SU-DHL-6 (cell line): ENCODE measurements at regions not wholly inside any gene's neighbourhood (a gene's known extent, or its start where the extent isn't known, plus 50 kb on each side); places are given as distances from the start of the nearest gene placed in this dataset.

Experiments used
- EZH2phosphoT487 ChIP-seq: fragments of 200-600 bp; sonication (generic), shearing (Covaris generic); conservative IDR thresholded peaks from 2 replicates; pipeline ENCODE4 v1.6.1; 2018; ENCODE audit warnings: mild to moderate bottlenecking, antibody characterized with exemption, low read length, moderate library complexity, mixed read lengths
- TF ChIP-seq, protein P1 (sequence below): fragments of 200-600 bp; sonication (generic); IDR thresholded peaks from one replicate; pipeline ENCODE4 v1.5.1; 2017; ENCODE audit warnings: antibody characterized with exemption, mild to moderate bottlenecking, low read length, moderate library complexity; ENCODE audit not compliant: insufficient read depth, poor library complexity, severe bottlenecking

DNA sequence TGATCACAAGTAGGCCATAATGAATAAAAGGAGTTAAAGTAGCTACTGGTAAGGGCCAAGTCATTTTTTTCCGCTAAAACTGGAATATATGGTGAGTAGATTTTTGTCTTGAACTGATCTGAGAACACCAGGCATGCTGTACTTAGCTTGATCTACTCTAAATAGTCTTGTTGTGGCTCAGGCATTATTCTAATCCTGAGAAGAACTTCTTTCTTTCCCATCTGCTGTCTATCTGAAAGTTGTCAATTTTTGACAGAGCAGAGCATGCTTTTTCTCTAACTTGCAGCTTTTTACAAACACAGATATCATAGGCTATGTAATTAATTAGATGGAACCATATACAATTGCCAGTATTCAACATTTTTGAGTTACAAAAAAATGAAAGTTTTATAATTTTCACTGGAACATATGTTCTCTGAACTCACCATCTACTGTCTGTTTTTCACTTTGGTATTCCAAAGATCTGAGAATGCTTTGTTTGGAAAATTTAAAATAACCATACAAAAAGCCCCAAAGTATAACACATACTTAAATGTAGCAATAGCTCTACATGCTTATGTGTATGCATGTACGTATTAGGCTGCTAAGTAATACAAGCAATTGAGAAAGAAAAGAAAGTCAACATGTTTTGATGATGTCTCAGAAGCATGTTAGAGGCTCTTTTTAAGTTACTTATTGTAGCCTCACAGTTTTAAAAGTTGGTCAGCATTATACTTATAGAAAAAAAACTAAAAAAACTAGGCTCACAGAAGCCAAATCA lies 542.7 kb upstream of the LUZP2 start:
- TF ChIP-seq, protein P1, sequence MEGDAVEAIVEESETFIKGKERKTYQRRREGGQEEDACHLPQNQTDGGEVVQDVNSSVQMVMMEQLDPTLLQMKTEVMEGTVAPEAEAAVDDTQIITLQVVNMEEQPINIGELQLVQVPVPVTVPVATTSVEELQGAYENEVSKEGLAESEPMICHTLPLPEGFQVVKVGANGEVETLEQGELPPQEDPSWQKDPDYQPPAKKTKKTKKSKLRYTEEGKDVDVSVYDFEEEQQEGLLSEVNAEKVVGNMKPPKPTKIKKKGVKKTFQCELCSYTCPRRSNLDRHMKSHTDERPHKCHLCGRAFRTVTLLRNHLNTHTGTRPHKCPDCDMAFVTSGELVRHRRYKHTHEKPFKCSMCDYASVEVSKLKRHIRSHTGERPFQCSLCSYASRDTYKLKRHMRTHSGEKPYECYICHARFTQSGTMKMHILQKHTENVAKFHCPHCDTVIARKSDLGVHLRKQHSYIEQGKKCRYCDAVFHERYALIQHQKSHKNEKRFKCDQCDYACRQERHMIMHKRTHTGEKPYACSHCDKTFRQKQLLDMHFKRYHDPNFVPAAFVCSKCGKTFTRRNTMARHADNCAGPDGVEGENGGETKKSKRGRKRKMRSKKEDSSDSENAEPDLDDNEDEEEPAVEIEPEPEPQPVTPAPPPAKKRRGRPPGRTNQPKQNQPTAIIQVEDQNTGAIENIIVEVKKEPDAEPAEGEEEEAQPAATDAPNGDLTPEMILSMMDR: no peak
- no peak for TF ChIP-seq EZH2phosphoT487
